GM10248 (cell line): ENCODE measurements at regions not wholly inside any gene's neighbourhood (a gene's known extent, or its start where the extent isn't known, plus 50 kb on each side); places are given as distances from the start of the nearest gene placed in this dataset.

Source experiments
- CTCF ChIA-PET: fragments of 300-600 bp; sonication (Branson Sonifier 250); formaldehyde crosslinking; extraction: SDS; loops from one replicate; lab custom pipeline; 2021; ENCODE audit warnings: antibody characterized with exemption; lab: Yijun Ruan, JAX
- POLR2A ChIA-PET: fragments of 350-650 bp; sonication (Branson Sonifier 250); formaldehyde crosslinking; extraction: SDS; loops from one replicate; lab custom pipeline; 2020; ENCODE audit warnings: antibody characterized with exemption; lab: Yijun Ruan, JAX
- DNase-seq: peaks from one replicate; pipeline ENCODE4 v3.0.0; 2012; ENCODE audit errors: extremely low spot score
- TF ChIP-seq, protein P1 (sequence below): IDR thresholded peaks from 2 replicates; pipeline ENCODE4 v1.5.1; 2012; ENCODE audit warnings: mild to moderate bottlenecking, low read depth; ENCODE audit errors: extremely low read depth, missing control alignments, control extremely low read depth

DNA sequence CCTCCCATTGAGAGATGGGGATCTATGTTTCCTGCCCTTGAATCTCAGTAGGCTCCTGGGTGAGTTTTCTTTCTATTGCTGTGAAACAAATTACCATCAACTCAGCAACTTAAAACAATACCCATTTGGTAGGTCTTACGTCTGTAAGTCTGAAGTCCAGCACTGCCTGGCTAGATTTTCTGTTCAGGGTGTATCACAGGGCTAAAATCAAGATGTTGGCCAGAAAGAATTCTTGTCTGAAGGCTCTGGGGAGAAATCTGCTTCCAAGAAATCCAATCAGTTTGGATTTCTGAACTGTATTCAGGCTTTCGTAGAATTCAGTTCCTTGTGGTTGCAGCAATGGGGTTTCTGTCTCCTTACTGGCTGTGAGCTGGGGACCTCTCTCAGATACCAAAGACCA lies 99.6 kb upstream of the SLC24A3 start:
- ChIA-PET POLR2A (no interaction called here), CTCF (no interaction called here)
- TF ChIP-seq, protein P1, sequence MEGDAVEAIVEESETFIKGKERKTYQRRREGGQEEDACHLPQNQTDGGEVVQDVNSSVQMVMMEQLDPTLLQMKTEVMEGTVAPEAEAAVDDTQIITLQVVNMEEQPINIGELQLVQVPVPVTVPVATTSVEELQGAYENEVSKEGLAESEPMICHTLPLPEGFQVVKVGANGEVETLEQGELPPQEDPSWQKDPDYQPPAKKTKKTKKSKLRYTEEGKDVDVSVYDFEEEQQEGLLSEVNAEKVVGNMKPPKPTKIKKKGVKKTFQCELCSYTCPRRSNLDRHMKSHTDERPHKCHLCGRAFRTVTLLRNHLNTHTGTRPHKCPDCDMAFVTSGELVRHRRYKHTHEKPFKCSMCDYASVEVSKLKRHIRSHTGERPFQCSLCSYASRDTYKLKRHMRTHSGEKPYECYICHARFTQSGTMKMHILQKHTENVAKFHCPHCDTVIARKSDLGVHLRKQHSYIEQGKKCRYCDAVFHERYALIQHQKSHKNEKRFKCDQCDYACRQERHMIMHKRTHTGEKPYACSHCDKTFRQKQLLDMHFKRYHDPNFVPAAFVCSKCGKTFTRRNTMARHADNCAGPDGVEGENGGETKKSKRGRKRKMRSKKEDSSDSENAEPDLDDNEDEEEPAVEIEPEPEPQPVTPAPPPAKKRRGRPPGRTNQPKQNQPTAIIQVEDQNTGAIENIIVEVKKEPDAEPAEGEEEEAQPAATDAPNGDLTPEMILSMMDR = no peak
- no peak for DNase-seq

DNA sequence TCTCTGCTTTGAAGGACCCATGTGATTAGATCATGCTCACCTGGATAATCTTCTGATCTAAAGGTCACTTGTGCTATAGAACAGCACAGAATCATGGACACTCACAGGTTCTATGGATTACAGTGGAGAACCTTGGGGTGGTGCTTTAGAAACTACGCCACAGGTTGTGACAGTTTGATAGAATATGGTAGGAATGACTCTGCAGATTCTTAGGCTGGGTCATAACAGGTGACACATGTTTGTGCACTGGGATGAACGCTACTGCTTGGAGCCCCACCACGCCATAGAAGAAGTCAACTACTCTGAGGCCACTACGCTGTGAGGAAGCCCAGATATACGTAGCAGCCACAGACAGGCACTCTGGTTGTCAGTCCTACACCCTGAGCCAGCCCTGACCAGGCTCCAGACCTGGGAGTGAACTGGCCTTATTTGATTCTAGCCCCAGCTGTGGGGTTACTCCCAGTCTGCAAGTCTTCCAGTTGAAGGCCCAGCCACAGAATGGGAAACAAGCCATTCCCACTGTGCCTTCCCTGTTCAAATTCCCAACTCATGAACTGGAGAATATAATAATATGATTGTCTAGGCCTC lies 99.0 kb upstream of the SLC24A3 start:
- POLR2A ChIA-PET = no interaction called here

DNA sequence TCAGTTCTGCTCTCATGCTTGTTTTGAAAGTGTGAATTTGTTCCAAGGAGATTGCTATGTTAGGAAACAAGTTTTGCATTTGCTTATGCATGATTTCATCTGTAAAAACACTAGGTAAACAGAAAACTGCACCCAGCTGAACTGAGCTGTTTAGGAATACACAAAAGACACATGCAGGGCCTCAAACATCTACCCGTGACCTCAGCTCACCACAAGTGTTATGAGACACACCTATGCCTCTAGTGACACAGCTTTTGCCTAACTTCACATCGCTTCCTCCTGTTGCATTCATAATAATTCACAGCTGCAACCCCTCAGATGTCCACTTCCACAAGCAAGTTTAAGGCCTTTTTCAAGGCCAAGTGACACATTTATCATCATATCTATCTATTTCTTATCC lies 98.0 kb upstream of the SLC24A3 start:
- no peak for DNase-seq
- TF ChIP-seq, protein P1 = no peak
- POLR2A ChIA-PET = no interaction called here
- CTCF ChIA-PET = interaction anchor here (1.0 to 1.6 kb wide), 4 partner anchors 11 to 22 kb away, joined by 3 to 4 read pairs (median 4); no protein-coding TSS in a partner anchor

More for the DNA sequence above, 99.0 kb upstream of the SLC24A3 start:
- TF ChIP-seq, protein P1 = no peak
- CTCF ChIA-PET = no interaction called here
- no peak for DNase-seq

DNA sequence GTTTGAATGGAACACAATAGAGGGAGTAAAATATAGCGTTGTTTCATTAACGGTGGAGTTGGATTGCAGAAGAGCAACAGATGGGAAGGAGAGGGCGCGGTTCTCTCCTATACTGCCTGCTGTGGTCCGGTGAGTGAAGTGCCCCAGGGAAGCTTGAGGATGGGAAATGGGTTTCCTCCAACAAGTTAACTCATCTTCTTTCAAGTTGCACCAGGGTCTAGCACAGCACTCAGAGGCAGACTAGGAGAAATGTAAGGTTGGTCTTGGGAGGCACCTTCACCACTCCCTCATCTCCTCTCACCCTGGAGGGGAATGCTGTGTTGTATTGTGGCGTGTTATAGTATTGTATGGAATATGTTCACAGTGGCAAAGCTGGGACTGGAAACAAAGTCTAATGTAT lies 96.9 kb upstream of the SLC24A3 start:
- TF ChIP-seq, protein P1 = no peak
- no peak for DNase-seq
- ChIA-PET CTCF (interaction anchor here (1.5 to 1.6 kb wide), 2 partner anchors 13 to 14 kb away, joined by 3 read pairs; no protein-coding TSS in a partner anchor), POLR2A (no interaction called here)

DNA sequence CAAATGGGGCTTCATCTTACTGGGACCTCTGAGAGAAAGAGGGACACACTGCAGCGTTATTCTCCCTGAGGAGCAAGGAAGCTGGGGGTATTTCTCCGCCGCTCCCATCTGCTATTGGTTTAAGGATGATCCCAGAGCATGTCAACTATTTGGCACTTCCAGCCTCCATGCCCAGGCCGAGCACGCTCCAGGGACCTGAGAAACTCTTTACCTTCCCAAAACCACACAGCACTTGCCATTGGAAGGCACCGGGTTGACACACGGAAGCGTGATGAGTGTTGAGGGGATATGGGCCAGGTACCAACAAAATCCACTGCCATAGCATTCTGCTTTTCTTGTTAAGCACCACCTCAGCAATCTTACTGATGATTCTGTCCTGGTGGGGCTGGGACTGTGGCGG lies 92.4 kb upstream of the SLC24A3 start:
- ChIA-PET CTCF (no interaction called here), POLR2A (no interaction called here)
- TF ChIP-seq, protein P1 = no peak
- DNase-seq = no peak

DNA sequence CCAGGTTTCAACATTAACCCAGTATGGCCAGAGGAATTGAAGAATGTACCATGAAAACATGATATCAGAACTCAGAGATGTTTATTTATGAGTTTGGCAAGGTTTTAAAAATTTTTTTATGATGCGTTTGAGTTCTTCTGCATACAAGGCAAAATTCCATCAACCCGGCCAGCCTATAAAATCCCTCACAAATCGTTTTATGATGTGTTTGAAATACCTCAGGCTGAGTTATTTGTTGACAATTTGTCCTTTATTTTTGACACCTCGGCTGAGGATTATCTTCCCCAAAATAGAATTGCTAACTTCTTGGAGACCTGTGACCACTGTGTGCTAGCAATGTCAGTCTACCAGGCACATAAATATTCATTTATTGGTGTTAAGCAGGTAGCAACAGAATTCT lies 91.9 kb upstream of the SLC24A3 start:
- ChIA-PET POLR2A (no interaction called here), CTCF (interaction anchor here (1.3 kb wide), 1 partner anchor 10 kb away, joined by 3 read pairs; no protein-coding TSS in a partner anchor)
- no peak for DNase-seq
- TF ChIP-seq, protein P1 = no peak
